GM21717 (cell line): ENCODE measurements at regions not wholly inside any gene's neighbourhood (a gene's known extent, or its start where the extent isn't known, plus 50 kb on each side); places are given as distances from the start of the nearest gene placed in this dataset.
"Not testable (repeated sequence)": the region's sequence is repeated elsewhere in the genome, so short reads cannot be mapped to it uniquely, and the experiment has no call there.

Experiments used
- ATAC-seq: cut with Tn5 transposase; IDR thresholded peaks from one replicate; pipeline ENCODE4 v1.9.1; 2021; ENCODE audit warnings: mild to moderate bottlenecking, moderate library complexity; ENCODE audit not compliant: unreplicated experiment

DNA sequence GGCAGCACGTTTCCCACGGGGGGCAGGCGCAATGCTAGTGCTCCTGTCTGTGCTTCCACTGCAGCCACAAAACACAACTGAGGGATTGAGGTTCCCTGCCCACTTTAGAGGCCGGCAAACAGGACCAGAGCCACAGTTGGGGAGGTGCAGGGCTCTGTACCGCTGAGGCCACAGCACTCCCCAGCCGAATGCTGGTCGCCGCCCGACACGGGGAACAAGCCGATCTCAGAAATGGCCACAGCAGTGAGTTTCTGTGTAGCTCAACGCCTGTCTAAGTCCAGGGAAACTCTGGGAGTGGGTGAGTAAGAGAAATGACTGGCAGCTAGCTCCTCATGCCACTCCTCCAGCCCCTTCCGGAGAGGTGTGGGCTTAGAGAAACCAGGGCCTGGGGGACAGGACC, 194.0 kb upstream of the VWC2 start:
- no peak for ATAC-seq

DNA sequence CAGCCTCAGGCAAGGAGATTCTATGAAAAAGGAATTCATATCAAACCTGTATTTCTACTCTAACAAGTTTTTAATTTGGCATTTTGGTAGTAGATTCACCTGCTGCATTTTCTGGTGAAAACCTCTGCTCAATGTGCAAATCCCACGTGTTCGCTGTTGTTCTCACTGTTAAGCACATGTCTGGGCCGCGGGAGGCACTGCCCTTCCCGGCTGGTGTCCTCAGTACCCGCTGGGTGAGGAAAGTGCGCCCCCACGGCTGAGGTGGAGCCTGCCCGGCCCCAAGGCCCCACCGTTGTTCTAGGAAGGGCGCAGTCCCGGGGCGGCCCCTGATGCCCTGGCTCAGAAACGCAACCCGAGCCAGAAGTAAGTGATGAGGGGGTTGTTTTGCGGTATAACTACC, 193.4 kb upstream of the VWC2 start:
- no peak for ATAC-seq

DNA sequence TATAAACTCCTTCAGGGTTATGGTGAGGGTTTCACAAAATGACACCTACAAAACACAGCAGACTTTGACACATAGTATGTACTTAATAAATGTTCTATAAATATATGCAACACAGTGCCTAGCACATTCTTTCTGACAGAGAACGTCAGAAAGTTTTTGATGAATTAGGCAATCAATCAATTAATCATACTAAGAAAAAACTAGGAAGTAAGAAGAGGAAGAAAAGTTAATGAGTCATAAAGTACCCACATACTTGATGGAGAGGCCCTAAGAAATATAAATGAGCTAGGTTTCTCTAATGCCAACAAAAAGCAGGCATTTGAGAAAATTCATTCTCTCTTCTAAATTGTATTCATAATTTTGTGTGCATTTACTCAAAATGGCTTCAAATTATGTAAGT, 192.7 kb upstream of the VWC2 start:
- ATAC-seq: no peak

DNA sequence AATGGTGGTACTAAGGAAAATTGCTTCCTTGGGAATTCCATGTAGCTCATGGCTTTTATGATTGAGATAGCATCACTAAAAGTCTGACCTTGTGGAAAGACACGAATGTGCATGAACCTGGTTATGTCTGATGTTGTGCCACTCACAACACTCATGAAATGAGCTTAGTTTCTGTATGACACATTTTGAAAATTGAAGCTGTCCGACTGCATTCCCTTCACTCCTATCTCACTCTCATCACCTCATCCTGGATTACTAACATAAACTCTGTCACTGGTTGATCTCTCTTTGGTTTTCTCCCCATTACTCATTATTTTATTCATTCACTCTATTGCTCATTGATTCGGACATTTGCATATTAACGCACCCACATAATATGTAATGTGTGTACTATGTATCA, 190.0 kb upstream of the VWC2 start:
- ATAC-seq: no peak

DNA sequence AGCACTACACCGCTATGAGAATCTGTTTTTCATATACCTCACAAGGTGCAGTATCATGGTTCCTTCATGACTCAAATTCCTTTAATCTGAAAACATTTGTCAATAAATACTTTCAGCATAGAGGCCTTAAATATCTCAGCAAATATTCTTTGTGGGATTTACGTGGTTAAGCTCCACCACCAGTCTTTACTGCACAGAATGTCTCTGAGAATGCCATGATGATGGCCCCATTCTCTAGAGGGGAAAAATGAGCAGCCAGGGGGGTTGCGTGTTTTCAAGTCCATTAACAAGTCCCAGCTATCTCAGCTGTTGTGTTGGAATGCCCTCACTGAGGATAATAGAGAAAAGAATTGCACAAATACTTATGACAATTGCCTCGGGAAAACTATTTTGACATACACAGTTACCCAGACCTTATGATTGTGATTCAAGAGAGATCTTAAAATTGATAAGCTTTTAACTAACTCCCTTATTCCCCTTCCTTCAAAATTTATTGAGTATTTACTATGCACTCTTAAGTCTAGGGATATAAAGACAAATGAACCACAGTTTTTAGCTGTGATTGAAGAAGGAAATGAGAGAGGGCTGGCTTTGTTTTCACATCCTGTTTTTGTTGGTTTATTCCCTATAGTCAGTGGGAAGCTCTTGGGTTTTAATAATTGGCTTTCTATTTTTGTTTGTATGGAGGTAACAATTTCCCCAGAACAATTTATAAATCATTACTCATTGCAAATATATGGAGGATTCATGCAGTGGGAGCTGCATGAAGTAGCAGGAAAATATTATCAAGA, 176.5 kb upstream of the VWC2 start:
- no peak for ATAC-seq

GRCh38 chr7:49597805-49598204, 175.6 kb upstream of the VWC2 start:
- ATAC-seq: no peak

- ATAC-seq: no peak
Measured at GRCh38 chr7:49611951-49612350, 161.5 kb upstream of the VWC2 start.

DNA sequence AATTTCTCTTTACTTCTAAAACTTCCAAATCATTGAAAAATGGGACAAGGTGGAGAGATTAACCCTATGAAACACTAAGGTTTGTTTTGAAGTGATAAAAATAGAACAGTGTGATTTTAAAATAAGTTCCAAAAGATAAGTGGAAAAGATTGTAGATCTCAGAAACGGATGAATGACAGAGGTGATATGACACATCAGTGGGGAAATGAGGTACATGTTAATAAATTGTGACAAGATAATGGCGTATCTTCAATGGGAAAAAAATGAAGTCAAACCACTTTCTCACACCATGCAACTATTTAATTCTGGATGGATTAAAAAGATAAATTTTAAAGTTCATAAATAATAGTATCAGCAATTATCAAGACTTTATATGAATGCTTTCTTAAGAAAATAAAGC, 159.7 kb upstream of the VWC2 start:
- ATAC-seq: no peak

GRCh38 chr7:49614974-49615373, 158.5 kb upstream of the VWC2 start:
- ATAC-seq: not testable (repeated sequence)

- ATAC-seq: no peak
Measured at GRCh38 chr7:49618028-49618427, 155.4 kb upstream of the VWC2 start.

GRCh38 chr7:49623943-49624342, 149.5 kb upstream of the VWC2 start:
- no peak for ATAC-seq

DNA sequence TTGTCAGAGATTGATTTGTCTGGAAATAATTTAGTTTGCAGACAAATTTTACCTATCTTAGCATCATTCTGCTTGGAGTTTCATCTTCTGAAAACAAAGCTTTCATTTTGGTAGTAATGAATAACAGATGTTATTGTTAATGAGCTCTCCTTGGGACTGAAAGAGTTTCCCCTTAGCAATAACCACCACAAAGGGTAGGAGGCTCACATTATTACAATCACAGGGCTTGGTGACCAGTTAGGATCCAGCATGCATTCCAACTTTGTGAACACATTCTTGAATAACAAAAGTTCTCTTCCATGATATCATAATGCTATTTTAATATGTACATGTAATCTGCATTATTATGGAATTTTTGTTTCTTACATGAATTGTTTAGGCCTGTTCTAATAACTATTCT, 148.8 kb upstream of the VWC2 start:
- ATAC-seq: no peak

DNA sequence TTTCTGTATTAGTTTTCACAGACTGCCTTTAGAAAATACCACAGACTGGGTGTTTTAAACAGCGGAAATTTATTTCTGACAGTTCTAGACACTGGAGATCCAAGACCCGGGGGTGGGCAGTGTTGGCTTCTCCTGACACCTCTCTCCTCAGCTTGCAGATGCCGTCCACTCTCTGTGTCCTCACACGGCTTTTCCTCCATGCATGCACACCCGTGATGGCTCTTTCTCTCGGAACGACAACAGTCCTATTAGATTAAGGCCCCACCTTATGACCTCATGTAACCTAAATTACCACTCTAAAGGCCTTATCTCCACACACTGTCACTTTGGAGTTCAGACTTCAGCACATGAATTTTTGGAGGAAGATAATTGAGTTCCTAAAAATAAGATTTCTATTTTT, 142.9 kb upstream of the VWC2 start:
- ATAC-seq: no peak

- ATAC-seq: no peak
Measured at GRCh38 chr7:49631071-49631815, 142.2 kb upstream of the VWC2 start.

DNA sequence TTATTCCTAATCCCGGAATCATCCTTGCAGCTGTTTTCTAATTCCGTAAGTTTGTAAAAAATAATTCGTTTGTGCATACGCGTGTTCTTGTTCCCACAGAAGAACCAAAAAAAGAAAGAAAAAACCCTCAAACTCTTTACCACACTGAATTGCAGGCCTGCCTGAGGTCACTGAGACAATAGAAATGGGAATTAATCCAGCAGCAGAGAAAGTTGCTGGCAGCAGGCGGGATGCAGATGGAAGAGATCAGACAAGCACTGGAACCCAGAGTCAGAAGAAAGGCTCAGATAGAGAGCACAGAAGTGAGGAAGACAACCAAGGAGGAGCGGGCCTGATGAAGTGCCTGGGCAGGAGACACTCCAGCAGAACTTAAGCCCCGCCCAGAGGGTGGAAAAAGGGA, 141.5 kb upstream of the VWC2 start:
- no peak for ATAC-seq

DNA sequence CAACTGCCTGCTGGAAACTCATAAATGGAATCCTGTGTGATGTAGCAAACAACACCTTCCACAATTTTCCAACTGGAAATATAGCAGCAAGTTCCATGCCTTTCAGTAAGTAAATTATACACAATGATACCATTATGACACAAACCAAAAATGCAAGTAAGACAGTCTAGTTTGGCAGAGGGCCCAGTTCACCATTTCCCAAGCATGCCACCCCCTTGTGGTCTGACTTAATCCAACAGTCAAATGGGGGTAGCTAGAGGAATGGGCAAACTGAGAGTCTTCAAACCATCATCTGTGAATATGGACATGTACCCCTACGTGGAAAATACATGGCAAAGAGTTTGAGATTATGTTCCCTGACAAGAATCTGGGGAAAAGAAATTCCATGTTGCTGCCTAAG, 137.6 kb upstream of the VWC2 start:
- ATAC-seq: no peak

- no peak for ATAC-seq
Measured at GRCh38 chr7:49636400-49636799, 137.0 kb upstream of the VWC2 start.

- no peak for ATAC-seq
Measured at GRCh38 chr7:49638166-49638565, 135.3 kb upstream of the VWC2 start.

- no peak for ATAC-seq
Measured at GRCh38 chr7:49639068-49639593, 134.3 kb upstream of the VWC2 start.

DNA sequence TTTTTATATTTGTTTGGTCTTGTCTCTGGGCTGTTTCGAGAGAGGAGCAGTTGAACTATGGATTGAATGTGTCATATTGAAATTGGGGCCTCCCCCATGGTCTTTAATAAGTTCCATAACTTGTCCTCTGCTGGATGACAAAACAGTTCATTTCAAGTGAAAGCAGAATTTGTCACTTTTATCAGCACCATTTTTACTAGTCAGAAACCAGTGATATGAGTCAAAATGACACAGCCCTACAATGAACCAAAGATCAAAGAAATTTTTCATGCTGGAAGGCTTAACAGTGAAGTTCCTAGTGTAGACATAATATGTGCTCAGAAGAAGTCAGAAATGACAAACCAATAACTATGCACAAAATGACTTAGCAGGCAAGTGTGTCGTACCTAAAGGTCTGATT, 133.6 kb upstream of the VWC2 start:
- no peak for ATAC-seq

GRCh38 chr7:49643321-49643720, 130.1 kb upstream of the VWC2 start:
- no peak for ATAC-seq

DNA sequence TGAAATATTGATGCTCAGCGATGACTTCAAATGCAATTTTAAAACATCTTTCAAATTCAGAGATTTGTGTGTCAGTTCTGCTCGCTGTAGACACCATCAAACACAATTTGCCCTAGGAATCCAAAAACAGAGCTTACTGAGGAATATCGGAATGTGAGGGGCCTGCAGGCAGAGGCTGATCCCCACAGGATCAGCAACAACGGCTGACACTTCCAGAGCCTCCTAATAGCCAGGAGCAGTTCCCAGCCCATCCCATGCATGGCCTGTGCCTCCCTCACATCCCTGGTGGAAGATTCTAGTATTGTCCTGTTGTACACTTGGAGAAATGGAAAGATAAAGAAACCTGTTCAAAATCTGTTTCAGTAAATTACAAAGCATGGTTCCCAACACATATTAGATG, 129.7 kb upstream of the VWC2 start:
- no peak for ATAC-seq
